ENCODE measurements at regions not wholly inside any gene's neighbourhood (a gene's known extent, or its start where the extent isn't known, plus 50 kb on each side); places are given as distances from the start of the nearest gene placed in this dataset.

DNA sequence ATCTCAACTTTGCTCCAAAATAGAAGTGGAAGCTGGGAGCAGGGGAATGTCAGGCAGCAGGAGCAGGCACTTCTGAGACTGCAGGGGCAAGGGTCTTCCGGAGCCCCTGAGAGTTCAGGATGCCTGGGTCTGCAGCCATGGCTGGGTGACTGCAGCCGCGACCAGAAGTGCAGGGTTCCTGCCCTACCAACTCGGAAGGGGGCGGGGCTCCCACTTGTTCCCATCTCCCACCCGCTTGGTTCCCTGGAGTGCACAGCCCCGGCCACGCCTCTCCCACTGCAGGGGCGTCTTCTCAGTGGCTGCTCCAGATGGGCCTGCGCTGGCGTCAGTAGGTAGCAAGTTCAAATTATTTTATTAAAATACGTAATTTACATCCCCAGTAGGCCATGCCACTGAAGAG lies 1631.7 kb downstream of the OLFM4 start:
- H3K27ac ChIP-seq (ENCODE audit: low read depth, low read length), result no peak overlapping the region
- H3K9me2 ChIP-seq (replicated peaks; ENCODE audit: control insufficient read depth, low read length), result no peaks in the 10 kb centered on the region
- no peaks in the 10 kb centered on the region for H3K36me3 ChIP-seq (ENCODE audit: control insufficient read depth, low read length)
- H3K4me2 ChIP-seq (ENCODE audit: low read length), result no peak overlapping the region
- no peaks in the 10 kb centered on the region for H4K20me1 ChIP-seq (ENCODE audit: control insufficient read depth, insufficient read depth, low read depth, low read length)
- no peak overlapping the region for H3K4me3 ChIP-seq (ENCODE audit: low read length)
- H3K79me2 ChIP-seq (ENCODE audit: control insufficient read depth, low read length), result no peaks in the 10 kb centered on the region
- TF ChIP-seq, protein P1, sequence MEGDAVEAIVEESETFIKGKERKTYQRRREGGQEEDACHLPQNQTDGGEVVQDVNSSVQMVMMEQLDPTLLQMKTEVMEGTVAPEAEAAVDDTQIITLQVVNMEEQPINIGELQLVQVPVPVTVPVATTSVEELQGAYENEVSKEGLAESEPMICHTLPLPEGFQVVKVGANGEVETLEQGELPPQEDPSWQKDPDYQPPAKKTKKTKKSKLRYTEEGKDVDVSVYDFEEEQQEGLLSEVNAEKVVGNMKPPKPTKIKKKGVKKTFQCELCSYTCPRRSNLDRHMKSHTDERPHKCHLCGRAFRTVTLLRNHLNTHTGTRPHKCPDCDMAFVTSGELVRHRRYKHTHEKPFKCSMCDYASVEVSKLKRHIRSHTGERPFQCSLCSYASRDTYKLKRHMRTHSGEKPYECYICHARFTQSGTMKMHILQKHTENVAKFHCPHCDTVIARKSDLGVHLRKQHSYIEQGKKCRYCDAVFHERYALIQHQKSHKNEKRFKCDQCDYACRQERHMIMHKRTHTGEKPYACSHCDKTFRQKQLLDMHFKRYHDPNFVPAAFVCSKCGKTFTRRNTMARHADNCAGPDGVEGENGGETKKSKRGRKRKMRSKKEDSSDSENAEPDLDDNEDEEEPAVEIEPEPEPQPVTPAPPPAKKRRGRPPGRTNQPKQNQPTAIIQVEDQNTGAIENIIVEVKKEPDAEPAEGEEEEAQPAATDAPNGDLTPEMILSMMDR (IDR thresholded peaks at IDR 0.05; ENCODE audit: low read depth, low read length, poor library complexity, severe bottlenecking), result no peak
- no peak for TF ChIP-seq EZH2phosphoT487 (IDR thresholded peaks at IDR 0.05; ENCODE audit: borderline replicate concordance, low read length)
- H3K27me3 ChIP-seq (ENCODE audit: control insufficient read depth, low read length), result no peaks in the 10 kb centered on the region
- H3K4me1 ChIP-seq (ENCODE audit: control insufficient read depth, low read length), result no peaks in the 10 kb centered on the region
- no peaks in the 10 kb centered on the region for H3F3A ChIP-seq (ENCODE audit: control insufficient read depth, insufficient read depth)
- peaks cover 5% of the 10 kb centered on the region; the same call in 1 of the 2 replicates for H3K9me3 ChIP-seq (ENCODE audit: control insufficient read depth, insufficient read depth, low read length)

DNA sequence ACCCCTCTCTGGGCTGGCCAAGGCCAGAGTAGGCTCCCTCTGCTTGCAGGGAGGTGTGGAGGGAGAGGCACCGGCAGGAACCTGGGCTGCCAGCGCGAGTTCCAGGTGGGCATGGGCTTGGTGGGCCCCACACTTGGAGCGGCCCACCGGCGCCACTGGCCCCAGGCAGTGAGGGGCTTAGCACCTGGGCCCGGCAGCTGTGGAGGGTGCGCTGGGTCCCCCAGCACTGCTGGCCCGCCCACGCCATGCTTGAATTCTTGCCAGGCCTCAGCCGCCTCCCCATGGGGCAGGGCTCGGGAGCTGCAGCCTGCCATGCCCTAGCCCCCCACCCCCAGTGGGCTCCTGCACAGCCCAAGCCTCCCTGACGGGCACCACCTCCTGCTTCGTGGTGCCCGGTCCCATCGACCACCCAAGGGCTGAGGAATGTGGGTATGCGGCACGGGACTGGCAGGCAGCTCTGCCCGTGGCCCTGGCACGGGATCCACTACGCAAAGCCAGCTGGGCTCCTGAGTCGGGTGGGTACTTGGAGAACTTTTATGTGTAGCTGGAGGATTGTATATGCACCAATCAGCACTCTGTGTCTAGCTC lies 1648.0 kb downstream of the OLFM4 start:
- H3K27ac ChIP-seq (ENCODE audit: low read depth, low read length), result no peak overlapping the region

GRCh38 chr13:54682184-54682583 lies 1653.6 kb downstream of the OLFM4 start:
- Histone ChIP-seq H3K9me3 (ENCODE audit: control insufficient read depth, insufficient read depth, low read length) (no peaks in the 10 kb centered on the region; the same call in 1 of the 2 replicates), H4K20me1 (ENCODE audit: control insufficient read depth, insufficient read depth, low read depth, low read length) (no peaks in the 10 kb centered on the region), H3K4me2 (ENCODE audit: low read length) (no peak overlapping the region), H3K79me2 (ENCODE audit: control insufficient read depth, low read length) (no peaks in the 10 kb centered on the region), H3F3A (ENCODE audit: control insufficient read depth, insufficient read depth) (no peaks in the 10 kb centered on the region), H3K27ac (ENCODE audit: low read depth, low read length) (no peak overlapping the region), H3K27me3 (ENCODE audit: control insufficient read depth, low read length) (no peaks in the 10 kb centered on the region), H3K36me3 (ENCODE audit: control insufficient read depth, low read length) (no peaks in the 10 kb centered on the region), H3K4me3 (ENCODE audit: low read length) (no peak overlapping the region), H3K9me2 (replicated peaks; ENCODE audit: control insufficient read depth, low read length) (no peaks in the 10 kb centered on the region), H3K4me1 (ENCODE audit: control insufficient read depth, low read length) (no peaks in the 10 kb centered on the region)
- TF ChIP-seq, protein P1 (IDR thresholded peaks at IDR 0.05; ENCODE audit: low read depth, low read length, poor library complexity, severe bottlenecking), result no peak
- TF ChIP-seq EZH2phosphoT487 (IDR thresholded peaks at IDR 0.05; ENCODE audit: borderline replicate concordance, low read length), result no peak

More for the DNA sequence above, 1648.0 kb downstream of the OLFM4 start:
- Histone ChIP-seq H3K4me2 (ENCODE audit: low read length) (no peak overlapping the region), H3F3A (ENCODE audit: control insufficient read depth, insufficient read depth) (no peaks in the 10 kb centered on the region), H3K9me2 (replicated peaks; ENCODE audit: control insufficient read depth, low read length) (no peaks in the 10 kb centered on the region), H3K27me3 (ENCODE audit: control insufficient read depth, low read length) (no peaks in the 10 kb centered on the region), H3K36me3 (ENCODE audit: control insufficient read depth, low read length) (no peaks in the 10 kb centered on the region), H3K9me3 (ENCODE audit: control insufficient read depth, insufficient read depth, low read length) (no peaks in the 10 kb centered on the region), H3K79me2 (ENCODE audit: control insufficient read depth, low read length) (no peaks in the 10 kb centered on the region), H3K4me1 (ENCODE audit: control insufficient read depth, low read length) (no peaks in the 10 kb centered on the region), H4K20me1 (ENCODE audit: control insufficient read depth, insufficient read depth, low read depth, low read length) (no peaks in the 10 kb centered on the region), H3K4me3 (ENCODE audit: low read length) (no peak overlapping the region)
- TF ChIP-seq, protein P1 (IDR thresholded peaks at IDR 0.05; ENCODE audit: low read depth, low read length, poor library complexity, severe bottlenecking), result no peak
